ENCODE measurements at regions not wholly inside any gene's neighbourhood (a gene's known extent, or its start where the extent isn't known, plus 50 kb on each side); places are given as distances from the start of the nearest gene placed in this dataset.

DNA sequence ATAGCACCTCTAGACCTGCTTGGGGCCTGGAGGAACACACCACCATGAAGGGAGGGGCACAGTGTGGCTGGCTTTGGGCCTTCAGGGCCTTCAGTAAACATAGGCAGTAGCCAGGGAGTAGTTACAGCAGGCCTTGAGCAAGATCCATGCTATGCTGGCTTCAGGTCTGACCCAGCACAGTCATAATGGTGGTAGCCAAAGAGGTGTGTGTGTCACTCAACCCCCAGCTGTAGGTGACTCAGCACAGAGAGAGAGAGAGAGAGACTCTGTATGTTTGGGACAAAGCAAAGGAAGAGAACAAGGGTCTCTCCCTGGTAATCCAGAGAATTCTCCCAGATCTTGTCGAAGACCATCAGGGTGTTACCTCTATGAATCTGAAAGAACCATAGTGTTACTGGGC lies 250.5 kb upstream of the PKN2 start:
- Mint-ChIP-seq H3K9me3 (peaks cover 15% of the 10 kb centered on the region), H3K4me3 (no peak overlapping the region), H3K36me3 (ENCODE audit: low read depth) (no peaks in the 10 kb centered on the region), H3K27ac (no peak overlapping the region), H3K4me1 (ENCODE audit: low read depth) (no peaks in the 10 kb centered on the region), H3K27me3 (no peaks in the 10 kb centered on the region)
- DNase-seq: no peak

DNA sequence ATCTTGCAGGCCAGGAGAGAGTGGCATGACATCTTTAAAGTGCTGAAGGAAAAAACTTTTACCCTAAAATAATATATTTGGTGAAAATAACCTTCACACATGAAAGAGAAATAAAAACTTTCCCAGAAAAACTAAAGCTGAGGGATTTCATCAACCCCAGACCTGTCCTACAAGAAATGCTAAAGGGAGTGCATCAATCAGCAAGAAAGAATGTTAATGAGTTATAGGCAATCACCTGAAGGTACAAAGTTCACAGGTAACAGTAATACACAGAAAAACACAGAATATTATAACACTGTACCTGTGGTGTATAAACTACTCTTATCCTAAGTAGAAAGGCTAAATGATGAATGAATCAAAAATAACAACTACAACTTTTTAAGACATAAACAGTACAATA lies 249.2 kb upstream of the PKN2 start:
- no peaks in the 10 kb centered on the region for H3K4me1 Mint-ChIP-seq (ENCODE audit: low read depth)
- DNase-seq: no peak
- H3K36me3 Mint-ChIP-seq (ENCODE audit: low read depth): no peaks in the 10 kb centered on the region
- no peak overlapping the region for H3K4me3 Mint-ChIP-seq
- H3K27me3 Mint-ChIP-seq: no peaks in the 10 kb centered on the region
- H3K9me3 Mint-ChIP-seq: peaks cover 16% of the 10 kb centered on the region
- no peak overlapping the region for H3K27ac Mint-ChIP-seq

DNA sequence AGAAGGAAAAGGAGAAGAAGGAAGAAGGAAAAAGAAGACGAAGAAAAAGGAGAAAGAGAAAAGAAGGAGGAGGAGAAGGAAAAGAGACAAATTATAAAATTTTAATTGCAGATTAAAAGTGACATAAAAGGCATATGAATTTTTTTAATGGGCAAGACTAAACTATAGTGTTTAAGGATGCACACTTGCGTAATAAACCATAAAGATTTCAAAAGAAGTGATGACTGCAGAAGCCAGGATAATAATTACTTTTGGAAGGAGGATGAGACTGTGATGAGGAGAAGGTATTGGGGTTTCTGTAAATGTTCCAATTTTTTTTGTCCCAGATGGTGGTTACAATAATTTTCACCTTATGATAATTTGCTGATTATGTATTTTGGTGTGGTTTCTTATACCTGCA lies 243.1 kb upstream of the PKN2 start:
- no peak for DNase-seq
- Mint-ChIP-seq H3K27ac (no peak overlapping the region), H3K9me3 (peaks cover 8% of the 10 kb centered on the region), H3K27me3 (no peaks in the 10 kb centered on the region), H3K4me3 (no peak overlapping the region), H3K36me3 (ENCODE audit: low read depth) (no peaks in the 10 kb centered on the region), H3K4me1 (ENCODE audit: low read depth) (no peaks in the 10 kb centered on the region)

DNA sequence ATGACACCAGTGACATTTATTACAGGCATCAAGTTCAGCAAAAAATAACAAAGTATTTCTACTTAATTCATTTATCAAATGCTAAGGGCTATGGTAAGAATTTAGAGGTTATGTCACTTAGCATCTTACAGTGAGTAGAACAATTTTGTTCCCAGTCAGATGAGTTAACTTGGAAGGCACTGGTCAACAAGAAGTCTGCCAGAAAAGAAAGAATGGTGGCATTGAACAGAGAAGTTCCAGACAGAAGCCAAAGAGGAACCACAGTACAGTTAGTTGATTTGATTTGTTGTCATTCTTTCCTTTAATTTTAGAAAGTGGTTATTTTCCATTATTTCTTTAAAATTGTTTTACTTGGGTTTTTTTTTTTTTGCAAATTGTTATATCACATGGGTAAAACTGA lies 232.2 kb upstream of the PKN2 start:
- no peak overlapping the region for H3K4me3 Mint-ChIP-seq

DNA sequence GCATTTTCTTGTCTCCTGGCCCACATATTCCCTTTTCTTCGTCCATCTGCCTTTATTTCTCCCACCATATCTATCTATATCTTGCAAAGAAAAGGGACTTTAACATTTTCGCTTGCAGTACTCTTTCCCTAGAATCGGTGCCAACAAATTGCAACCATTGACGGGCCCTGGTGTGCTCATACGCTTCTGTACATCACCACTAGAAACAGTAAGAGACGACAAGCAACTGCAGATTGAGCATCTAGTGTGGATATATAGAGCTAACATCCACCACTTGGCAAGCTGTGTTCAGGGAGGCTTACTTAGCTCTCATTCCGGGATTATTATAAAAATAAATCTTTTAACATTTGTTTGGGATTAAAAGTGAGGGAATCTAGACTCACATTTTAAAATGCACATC lies 230.8 kb upstream of the PKN2 start:
- H3K4me3 Mint-ChIP-seq: no peak overlapping the region
- no peaks in the 10 kb centered on the region for H3K27me3 Mint-ChIP-seq
- H3K4me1 Mint-ChIP-seq (ENCODE audit: low read depth): no peaks in the 10 kb centered on the region
- DNase-seq: no peak
- no peaks in the 10 kb centered on the region for H3K36me3 Mint-ChIP-seq (ENCODE audit: low read depth)
- H3K9me3 Mint-ChIP-seq: peaks cover 6% of the 10 kb centered on the region
- no peak overlapping the region for H3K27ac Mint-ChIP-seq

More for the DNA sequence above, 232.2 kb upstream of the PKN2 start:
- Mint-ChIP-seq H3K4me1 (ENCODE audit: low read depth) (no peaks in the 10 kb centered on the region), H3K27me3 (no peaks in the 10 kb centered on the region), H3K27ac (no peak overlapping the region), H3K36me3 (ENCODE audit: low read depth) (no peaks in the 10 kb centered on the region), H3K9me3 (peaks cover 10% of the 10 kb centered on the region)
- DNase-seq: no peak

DNA sequence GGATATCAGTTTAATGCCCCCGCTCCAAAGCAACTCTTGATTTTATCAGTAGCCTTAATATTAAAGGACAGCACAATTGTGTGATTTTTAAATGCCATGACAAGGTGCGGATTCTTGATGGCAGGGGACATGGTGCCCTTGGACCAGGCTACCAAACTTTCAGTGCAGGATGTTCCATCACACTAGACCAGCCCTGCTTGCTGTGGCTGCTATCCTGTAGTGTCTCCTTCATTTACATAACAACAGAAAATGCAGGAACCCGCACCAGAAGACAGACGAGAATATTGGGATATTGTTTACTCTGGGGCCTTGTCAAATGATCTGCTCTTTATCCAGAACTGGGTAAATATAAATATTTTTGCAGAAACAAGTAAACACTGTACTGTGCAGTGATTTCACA lies 229.3 kb upstream of the PKN2 start:
- peaks cover 2% of the 10 kb centered on the region for H3K9me3 Mint-ChIP-seq
- no peak overlapping the region for H3K4me3 Mint-ChIP-seq
- no peak for DNase-seq
- no peaks in the 10 kb centered on the region for H3K36me3 Mint-ChIP-seq (ENCODE audit: low read depth)
- no peaks in the 10 kb centered on the region for H3K4me1 Mint-ChIP-seq (ENCODE audit: low read depth)
- H3K27me3 Mint-ChIP-seq: peaks cover 6% of the 10 kb centered on the region
- no peak overlapping the region for H3K27ac Mint-ChIP-seq

DNA sequence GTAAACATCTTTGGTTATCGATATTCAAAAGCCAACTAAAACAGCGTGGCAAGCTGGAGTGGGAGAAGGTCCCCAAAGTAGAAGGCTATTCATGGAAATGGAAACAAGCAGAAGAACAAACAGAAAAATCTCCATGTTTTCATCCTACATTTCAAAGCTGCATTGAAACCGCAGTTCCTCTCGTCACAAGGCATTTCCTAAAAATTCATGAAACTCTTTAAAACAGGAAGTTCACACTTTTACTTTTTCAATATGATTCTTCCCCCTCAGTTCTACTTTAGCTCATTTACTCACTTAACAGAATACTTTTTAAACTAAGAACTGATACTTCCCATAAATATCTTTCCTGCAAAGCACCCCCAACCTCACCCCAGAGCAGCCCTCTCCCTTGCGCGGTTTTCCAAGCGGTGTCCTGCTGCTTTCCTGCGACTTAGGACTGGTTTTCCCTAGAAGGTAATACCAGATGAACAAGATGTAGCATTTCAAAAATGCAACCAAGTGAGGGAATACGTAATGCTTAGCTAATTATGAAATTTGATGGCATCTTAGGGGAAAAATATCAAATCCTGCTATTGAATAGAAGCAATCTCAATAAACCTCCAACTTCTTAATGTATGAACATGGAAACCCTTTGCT lies 228.3 kb upstream of the PKN2 start:
- Mint-ChIP-seq H3K4me1 (ENCODE audit: low read depth) (no peaks in the 10 kb centered on the region), H3K27me3 (peaks cover 13% of the 10 kb centered on the region), H3K27ac (no peak overlapping the region), H3K36me3 (ENCODE audit: low read depth) (no peaks in the 10 kb centered on the region), H3K9me3 (no peaks in the 10 kb centered on the region), H3K4me3 (no peak overlapping the region)
- DNase-seq: no peak

DNA sequence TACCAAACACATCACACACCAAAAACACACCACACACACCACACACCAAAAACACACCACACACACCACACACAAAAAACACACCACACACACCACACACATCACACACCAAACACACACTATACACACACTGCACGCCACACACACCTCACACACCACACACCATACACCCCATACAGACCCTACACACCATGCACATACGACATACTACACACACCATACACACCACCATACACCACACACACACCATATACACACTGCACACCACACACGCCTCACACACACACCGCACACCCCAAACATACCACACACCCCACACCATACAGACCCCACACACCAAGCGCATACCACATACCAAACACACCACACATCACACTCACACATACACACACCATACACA lies 226.9 kb upstream of the PKN2 start:
- DNase-seq: no peak
- H3K9me3 Mint-ChIP-seq: no peaks in the 10 kb centered on the region
- no peaks in the 10 kb centered on the region for H3K4me1 Mint-ChIP-seq (ENCODE audit: low read depth)
- H3K27me3 Mint-ChIP-seq: peaks cover 27% of the 10 kb centered on the region
- H3K4me3 Mint-ChIP-seq: no peak overlapping the region
- H3K36me3 Mint-ChIP-seq (ENCODE audit: low read depth): no peaks in the 10 kb centered on the region
- H3K27ac Mint-ChIP-seq: no peak overlapping the region

DNA sequence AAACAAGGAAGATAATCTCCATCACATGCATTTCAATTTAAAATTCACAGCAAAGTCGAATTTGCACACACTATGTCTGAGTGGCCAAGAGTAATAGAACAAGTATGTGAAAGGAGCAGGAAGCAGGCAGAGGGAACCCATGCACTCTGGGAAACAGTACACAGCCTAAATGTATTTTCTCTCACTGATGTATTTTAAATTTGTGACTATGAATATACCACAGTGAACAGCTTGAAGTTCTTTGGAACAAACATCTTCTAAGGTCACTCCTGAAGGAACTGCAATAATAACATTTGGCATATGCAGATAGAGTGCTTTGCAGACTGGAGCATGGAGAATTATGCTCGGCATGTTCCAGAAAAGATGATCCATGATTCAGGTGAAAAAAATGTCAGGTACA lies 223.1 kb upstream of the PKN2 start:
- H3K4me3 Mint-ChIP-seq: no peak overlapping the region
- no peaks in the 10 kb centered on the region for H3K9me3 Mint-ChIP-seq
- no peaks in the 10 kb centered on the region for H3K36me3 Mint-ChIP-seq (ENCODE audit: low read depth)
- H3K27ac Mint-ChIP-seq: no peak overlapping the region
- peaks cover 45% of the 10 kb centered on the region for H3K27me3 Mint-ChIP-seq
- H3K4me1 Mint-ChIP-seq (ENCODE audit: low read depth): peaks cover 1% of the 10 kb centered on the region
- no peak for DNase-seq

DNA sequence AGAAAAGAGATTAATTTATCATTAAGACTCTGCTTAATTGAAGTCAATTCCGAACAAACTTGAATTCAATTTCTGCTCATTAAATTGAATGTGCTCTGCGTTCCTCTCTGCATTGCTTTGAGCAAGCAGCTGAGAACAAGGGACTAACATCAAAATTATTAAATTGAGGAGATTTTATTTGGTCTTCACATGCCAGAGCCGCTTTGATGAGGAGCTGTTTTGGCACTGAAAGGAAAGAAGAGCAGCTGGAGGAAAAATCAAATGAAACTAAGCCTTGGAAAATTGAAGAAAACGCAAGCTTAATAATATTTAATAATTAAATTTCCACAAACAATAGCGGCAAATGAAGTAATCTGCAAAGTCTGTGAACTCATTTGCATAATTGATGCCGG lies 222.0 kb upstream of the PKN2 start:
- Mint-ChIP-seq H3K36me3 (ENCODE audit: low read depth) (no peaks in the 10 kb centered on the region), H3K4me1 (ENCODE audit: low read depth) (peaks cover 1% of the 10 kb centered on the region), H3K9me3 (no peaks in the 10 kb centered on the region), H3K4me3 (no peak overlapping the region), H3K27me3 (peaks cover 45% of the 10 kb centered on the region), H3K27ac (no peak overlapping the region)
- no peak for DNase-seq

DNA sequence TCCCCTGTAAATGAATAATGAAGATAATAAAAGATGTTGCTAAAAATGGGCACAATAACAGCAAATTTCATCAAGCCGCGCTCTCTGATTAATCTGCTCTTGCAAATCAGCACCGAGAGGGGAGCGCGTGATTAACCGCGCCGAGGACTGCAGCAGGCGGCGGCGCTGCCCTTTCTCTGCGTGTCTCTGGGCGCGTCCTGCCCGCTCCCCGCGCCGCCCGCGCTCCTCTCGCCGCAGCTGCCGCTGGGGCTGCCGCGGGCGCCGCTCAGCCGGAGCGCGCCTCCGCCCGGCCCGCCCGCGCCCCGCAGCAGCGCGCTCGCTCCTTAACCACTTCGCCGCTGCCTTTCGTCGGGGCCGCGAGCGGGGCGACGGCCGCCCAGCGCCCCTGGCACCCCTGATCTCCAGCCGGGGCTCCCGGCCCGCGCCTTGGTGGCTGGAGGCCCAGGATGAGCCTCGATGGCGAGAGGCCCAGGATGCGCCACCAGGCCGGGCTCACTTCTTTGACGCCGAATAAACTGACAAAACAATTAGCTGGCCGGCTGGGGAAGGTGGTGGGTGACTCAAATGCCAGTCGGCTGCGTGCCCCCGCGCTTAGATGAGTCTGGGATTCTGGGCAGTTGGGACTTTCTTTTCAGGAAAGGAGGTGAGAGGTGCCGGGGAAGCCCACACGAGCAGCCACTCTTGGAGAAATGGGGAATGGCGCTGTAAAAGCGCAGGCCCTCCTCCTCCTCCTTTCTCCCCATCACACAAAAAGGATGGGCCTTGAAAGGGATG lies 221.4 kb upstream of the PKN2 start:
- peaks cover 45% of the 10 kb centered on the region for H3K27me3 Mint-ChIP-seq
- H3K4me3 Mint-ChIP-seq: no peak overlapping the region
- H3K27ac Mint-ChIP-seq: no peak overlapping the region
- DNase-seq: no peak
- no peaks in the 10 kb centered on the region for H3K36me3 Mint-ChIP-seq (ENCODE audit: low read depth)
- no peaks in the 10 kb centered on the region for H3K9me3 Mint-ChIP-seq
- peaks cover 1% of the 10 kb centered on the region for H3K4me1 Mint-ChIP-seq (ENCODE audit: low read depth)

DNA sequence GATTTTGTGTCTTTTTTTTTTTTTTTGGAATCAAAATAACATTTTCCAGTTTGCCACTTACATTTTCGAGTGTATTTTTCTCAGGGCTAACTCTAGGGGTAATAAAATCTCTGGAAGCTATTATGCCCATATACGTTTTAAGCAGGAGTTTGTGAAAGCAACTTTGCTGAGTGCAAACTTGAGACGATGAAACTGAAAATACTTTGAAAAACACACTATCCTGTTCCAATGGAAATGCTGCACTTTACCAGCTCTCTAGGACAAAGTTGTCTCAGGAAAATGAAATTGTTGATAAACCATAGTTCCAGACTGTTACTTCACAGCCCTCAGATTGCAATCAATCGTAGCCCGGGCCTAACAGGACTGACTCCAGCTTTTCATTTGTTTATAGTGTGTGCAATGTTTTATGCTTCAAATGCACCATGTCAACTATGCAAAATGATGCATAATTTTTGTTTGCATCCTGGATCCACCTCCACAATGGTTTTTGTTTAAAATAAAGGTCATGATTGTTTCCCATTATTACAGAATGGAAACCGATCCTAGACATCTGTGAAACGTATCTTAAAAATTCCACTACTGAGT lies 220.6 kb upstream of the PKN2 start:
- DNase-seq: no peak
- Mint-ChIP-seq H3K27me3 (peaks cover 45% of the 10 kb centered on the region), H3K4me3 (no peak overlapping the region), H3K4me1 (ENCODE audit: low read depth) (peaks cover 1% of the 10 kb centered on the region), H3K9me3 (peaks cover 2% of the 10 kb centered on the region), H3K27ac (no peak overlapping the region), H3K36me3 (ENCODE audit: low read depth) (no peaks in the 10 kb centered on the region)

DNA sequence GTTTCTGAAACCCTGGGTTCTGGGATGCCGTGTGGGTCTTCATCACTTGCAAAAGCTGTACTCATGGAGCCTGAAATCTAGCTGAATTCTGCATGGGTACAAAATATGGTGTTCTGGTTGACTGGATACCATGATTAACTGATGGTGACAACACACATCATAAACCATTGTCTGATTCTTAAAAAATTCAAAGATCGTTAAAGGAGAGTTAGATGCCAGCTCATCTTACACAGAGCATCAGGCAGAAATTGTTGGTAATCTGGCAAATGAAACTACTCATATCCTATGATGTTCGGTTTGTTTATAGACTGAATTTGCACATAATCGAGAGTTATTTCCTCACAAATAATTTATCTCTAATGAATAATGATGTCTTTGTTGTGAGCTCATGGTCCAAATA lies 218.1 kb upstream of the PKN2 start:
- Mint-ChIP-seq H3K4me1 (ENCODE audit: low read depth) (peaks cover 1% of the 10 kb centered on the region), H3K9me3 (peaks cover 2% of the 10 kb centered on the region), H3K27me3 (peaks cover 29% of the 10 kb centered on the region), H3K36me3 (ENCODE audit: low read depth) (no peaks in the 10 kb centered on the region), H3K4me3 (no peak overlapping the region), H3K27ac (no peak overlapping the region)
- DNase-seq: no peak

DNA sequence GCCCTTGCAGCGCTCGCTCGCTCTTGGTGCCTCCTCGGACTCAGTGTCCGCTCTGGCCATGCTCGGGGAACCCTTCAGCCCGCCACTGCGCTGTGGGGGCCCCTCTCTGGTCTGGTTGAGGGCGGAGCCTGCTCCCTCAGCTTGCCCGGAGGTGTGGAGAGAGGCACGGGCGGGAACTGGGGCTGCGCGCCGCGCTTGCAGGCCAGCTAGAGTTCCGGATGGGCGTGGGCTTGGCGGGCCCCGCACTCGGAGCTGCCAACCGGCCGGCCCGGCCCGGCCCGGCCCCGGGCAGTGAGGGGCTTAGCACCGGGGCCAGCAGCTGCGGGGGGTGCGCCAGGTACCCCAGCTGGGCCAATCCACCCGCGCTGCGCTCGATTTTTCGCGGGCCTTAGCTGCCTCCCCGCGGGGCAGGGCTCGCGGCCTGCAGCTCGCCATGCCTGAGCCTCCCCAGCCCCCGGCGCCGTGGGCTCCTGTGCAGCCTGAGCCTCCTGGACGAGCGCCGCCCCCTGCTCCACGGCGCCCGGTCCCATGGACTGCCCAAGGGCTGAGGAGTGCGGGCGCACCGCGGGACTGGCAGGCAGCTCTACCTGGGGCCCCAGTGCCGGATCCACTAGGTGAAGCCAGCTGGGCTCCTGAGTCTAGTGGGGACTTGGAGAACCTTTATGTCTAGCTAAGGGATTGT lies 217.0 kb upstream of the PKN2 start:
- Mint-ChIP-seq H3K27ac (no peak overlapping the region), H3K9me3 (peaks cover 2% of the 10 kb centered on the region), H3K4me1 (ENCODE audit: low read depth) (peaks cover 1% of the 10 kb centered on the region), H3K4me3 (no peak overlapping the region), H3K36me3 (ENCODE audit: low read depth) (no peaks in the 10 kb centered on the region), H3K27me3 (peaks cover 19% of the 10 kb centered on the region)
- no peak for DNase-seq

DNA sequence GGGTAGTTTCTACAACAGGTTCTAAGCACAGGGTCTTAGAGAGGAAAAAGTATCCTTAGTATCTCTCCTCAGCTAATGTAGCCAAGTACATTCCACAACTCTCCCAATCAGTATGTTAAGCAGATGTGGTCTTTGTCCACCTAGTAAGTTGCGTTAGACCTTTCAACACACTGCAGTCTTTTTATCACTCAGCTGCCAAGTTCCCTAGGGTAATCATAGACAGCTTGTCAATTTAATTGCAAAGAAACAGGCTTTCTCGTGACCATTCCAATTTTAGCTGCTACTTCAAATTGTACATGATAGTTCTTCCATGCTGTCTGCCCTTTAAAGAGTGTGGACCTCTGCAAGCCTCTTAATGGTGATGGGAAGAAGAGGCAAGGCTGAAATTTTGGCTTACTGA lies 211.8 kb upstream of the PKN2 start:
- no peaks in the 10 kb centered on the region for H3K36me3 Mint-ChIP-seq (ENCODE audit: low read depth)
- H3K27me3 Mint-ChIP-seq: no peaks in the 10 kb centered on the region
- H3K4me1 Mint-ChIP-seq (ENCODE audit: low read depth): no peaks in the 10 kb centered on the region
- H3K4me3 Mint-ChIP-seq: no peak overlapping the region
- DNase-seq: no peak
- no peak overlapping the region for H3K27ac Mint-ChIP-seq
- H3K9me3 Mint-ChIP-seq: peaks cover 2% of the 10 kb centered on the region
